Left ventricle myocardium superior (tissue), 1 donor: ENCODE measurements at regions not wholly inside any gene's neighbourhood (a gene's known extent, or its start where the extent isn't known, plus 50 kb on each side); places are given as distances from the start of the nearest gene placed in this dataset.

Source experiments
- ATAC-seq: fragments of 200-7000 bp; cut with Tn5 transposase; one replicate; pipeline ENCODE4 v1.9.1; 2020; ENCODE audit warnings: mild to moderate bottlenecking, moderate library complexity
- DNase-seq: peaks from one replicate; pipeline ENCODE4 v3.0.0-alpha.2; 2020
- intact Hi-C: fragments of 100-400 bp; cut with micrococcal nuclease; formaldehyde crosslinking; loops from one replicate; pipeline ENCODE4 v1.11.0; 2022
- donor health status: DM: no; HTN: yes; CAD: no; lungs with severe emphysema.

- no peak for DNase-seq
- no peak for ATAC-seq
- intact Hi-C loops, result no loop called here
These were observed 84.0 kb upstream of the TRIM2 start for GRCh38 chr4:153120235-153120634.

- intact Hi-C loops, result no loop called here
- ATAC-seq, result no peak
These were observed 81.4 kb upstream of the TRIM2 start for GRCh38 chr4:153122855-153123254.

GRCh38 chr4:153126137-153126536 lies 78.1 kb upstream of the TRIM2 start:
- DNase-seq (no peak), ATAC-seq (no peak)
- intact Hi-C loops, result no loop called here

More at GRCh38 chr4:153122855-153123254, 81.4 kb upstream of the TRIM2 start:
- no peak for DNase-seq

DNA sequence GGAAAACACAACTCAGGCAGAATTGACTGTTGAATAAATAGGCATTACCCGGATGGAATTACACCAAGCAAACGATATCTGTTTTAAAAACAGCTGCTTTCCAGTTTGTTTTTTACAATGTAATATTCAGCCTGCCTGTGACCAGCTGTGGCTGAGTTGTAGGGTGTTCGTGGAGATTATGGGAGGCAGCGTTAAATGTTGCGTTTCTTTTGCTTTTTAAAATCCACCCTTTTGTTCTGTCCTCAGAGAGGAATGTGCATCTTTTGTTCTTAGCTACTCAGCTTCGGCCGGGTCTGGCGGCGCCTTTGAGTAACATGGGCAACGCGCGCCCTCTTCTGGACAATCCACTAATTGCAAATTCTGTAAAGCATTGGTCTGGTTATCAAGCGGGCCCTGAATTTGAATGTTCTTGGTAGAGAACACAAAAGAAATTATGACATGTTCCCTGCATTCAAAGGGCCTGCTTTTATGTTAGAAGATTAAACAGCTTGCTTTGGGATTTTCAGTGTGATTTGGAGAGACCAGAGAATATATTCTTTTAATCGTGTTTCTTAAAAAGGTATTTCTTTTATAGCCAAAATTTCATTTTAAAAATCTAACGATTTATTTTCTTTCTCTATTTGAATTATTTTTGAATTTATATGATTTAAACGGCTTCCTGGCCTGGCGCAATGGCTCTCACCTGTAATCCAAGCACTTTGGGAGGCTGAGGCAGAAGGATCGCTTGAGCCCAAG lies 76.3 kb upstream of the TRIM2 start:
- intact Hi-C loops, result loop anchor here (1.0 kb wide), 1 partner anchor 45 kb away; no protein-coding TSS in a partner anchor
- DNase-seq (peak; percentile 80), ATAC-seq (peak; percentile 89)

GRCh38 chr4:153131596-153131995 lies 72.6 kb upstream of the TRIM2 start:
- intact Hi-C loops, result no loop called here
- ATAC-seq (no peak), DNase-seq (no peak)

GRCh38 chr4:153137159-153137558 lies 67.1 kb upstream of the TRIM2 start:
- ATAC-seq, result no peak
- DNase-seq, result no peak
- intact Hi-C loops, result no loop called here

DNA sequence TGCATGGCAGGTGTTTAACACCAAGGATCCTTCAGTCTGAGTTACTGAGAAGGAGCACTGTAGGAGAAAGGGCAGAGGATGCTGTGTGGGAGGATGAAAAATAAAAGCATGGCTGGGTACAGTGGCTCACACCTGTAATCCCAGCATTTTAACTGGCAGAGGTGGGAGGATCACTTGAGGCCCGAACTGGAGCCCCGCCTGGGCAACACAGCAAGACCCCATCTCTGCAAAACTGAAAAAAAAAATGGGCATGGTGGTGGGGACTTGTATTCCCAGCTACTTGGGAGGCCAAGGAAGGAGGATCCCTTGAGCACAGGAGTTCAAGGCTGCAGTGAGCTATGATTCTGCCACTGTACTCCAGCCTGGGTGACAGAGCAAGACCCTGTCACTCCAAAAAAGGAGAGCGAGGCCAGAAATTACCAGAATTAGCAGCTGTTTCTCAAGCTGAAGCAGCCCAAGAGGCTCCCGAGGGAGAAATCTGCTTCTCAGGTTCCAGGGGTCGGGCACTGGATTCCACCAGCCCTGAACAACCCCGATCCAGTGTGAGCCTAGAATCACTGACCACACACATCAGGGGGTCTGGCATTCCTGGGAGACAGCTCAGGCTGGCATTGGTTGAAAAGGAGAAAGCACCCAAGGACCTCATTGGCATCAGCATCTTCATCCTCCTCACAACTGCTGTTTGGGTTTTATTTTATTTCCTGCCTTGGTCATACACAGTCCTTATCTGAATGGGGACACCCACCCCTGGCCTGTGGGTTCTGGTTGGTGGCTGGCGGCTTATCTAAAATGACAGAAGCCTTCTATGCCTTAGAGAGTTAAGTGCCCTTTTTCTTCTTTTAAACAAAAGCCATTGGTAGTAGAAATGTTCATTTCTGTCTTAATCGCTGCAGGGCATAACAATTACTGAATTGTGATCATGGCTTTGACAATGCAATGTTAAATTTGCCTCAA lies 66.3 kb upstream of the TRIM2 start:
- intact Hi-C loops, result no loop called here
- DNase-seq, result no peak
- ATAC-seq, result no peak

- intact Hi-C loops, result no loop called here
- DNase-seq (no peak), ATAC-seq (no peak)
These were observed 65.5 kb upstream of the TRIM2 start for GRCh38 chr4:153138736-153139135.

DNA sequence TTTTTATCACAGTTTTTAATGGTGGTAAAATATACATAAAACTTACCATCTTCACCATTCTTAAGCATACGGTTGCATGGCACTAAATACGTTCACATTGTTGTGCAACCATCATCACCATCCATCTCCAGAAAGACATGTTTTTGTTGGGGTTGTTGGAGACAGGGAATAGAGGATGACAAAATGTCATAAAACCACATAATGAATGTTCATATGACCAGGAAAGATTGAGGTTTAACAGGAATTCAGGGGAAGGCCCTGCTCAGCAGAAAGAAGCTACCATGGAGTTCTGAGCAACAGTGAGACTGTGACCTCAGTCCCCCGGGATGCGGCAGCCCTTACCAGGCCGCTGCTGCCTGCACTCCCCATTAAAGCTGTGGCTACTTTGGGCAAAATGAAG lies 63.9 kb upstream of the TRIM2 start:
- intact Hi-C loops, result no loop called here
- DNase-seq (no peak), ATAC-seq (no peak)

DNA sequence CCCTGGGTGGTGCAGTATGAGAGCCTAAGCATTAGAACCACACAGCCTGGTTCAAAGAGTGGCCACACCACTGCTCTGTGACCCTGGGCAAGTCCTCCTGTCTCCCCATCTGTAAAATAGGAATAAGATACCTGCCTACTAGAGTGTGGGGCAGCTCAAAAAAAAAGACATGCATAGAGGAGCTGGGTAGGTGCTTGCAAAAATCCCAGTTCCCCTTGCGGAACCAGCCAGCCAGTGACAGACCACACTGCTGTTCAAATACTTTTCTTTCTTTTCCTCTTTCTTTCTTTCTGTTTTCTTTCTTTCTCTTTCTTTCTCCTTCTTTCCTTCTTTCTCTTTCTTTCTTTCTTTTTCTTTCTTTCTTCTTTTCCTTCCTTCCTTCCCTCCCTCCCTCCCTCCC lies 63.0 kb upstream of the TRIM2 start:
- DNase-seq (no peak), ATAC-seq (no peak)
- intact Hi-C loops, result no loop called here

DNA sequence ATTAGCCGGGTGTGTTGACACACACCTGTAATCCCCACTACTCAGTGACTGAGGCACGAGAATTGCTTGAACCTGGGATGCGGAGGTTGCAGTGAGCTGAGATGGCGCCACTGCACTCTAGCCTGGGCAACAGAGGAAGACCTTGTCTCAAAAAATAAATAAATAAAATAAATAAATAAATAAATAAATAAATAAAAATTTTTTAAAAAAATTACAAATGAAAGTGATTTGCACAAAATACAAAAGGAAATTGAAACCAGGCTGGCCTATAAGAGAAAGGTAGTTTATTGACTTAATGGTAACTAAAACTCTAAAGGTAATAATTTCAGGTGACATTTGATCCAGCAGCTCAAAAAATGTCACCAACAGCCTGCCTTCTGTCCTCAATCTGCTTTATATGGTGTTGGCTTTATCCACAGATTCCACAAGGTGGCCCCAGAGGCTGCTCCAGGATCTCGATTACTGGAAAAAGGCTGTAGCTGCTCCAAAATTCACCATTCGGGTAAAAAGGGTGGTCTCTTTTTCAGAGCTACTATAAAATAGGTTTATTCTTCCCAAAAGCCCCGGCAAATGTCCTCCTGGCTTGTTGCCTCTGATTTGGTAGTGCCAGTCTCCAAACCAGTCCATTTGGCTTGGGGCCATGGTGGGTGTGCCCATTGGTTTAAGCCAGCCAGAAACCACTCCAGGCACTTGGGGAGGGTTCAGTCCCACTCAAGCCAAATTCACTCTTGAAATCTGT lies 61.4 kb upstream of the TRIM2 start:
- intact Hi-C loops, result no loop called here
- DNase-seq, result peak; percentile 78
- peak; percentile 90 for ATAC-seq

GRCh38 chr4:153143527-153144348 lies 60.5 kb upstream of the TRIM2 start:
- intact Hi-C loops, result no loop called here
- peak; percentile 51 for ATAC-seq
- DNase-seq, result no peak

GRCh38 chr4:153146031-153146430 lies 58.2 kb upstream of the TRIM2 start:
- intact Hi-C loops, result loop anchor here (5.0 kb wide), 1 partner anchor 171 kb away; no protein-coding TSS in a partner anchor
- DNase-seq (no peak), ATAC-seq (no peak)

DNA sequence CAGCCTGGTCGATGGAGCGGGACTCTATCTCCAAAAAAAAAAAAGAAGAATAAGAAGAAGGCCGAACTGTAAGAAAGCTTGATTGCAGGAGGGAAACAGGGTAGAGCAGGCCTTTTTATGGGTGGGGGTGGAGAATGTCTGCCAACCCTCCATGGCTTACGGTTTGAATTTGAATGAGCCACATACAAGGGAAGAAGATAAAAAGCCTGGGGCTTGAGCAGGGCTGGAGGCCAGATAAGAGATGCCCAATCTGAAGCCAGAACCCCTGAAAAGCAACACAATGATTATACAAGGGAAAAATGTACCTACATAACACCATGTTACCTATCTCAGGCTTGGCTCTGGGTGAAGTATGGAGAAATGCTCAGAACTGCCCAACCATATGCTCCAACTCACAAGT lies 57.3 kb upstream of the TRIM2 start:
- DNase-seq, result no peak
- ATAC-seq, result no peak
- intact Hi-C loops, result loop anchor here (5.0 kb wide), 1 partner anchor 170 kb away; no protein-coding TSS in a partner anchor

GRCh38 chr4:153148791-153149190 lies 55.5 kb upstream of the TRIM2 start:
- DNase-seq, result no peak
- no peak for ATAC-seq
- intact Hi-C loops, result loop anchor here (5.0 kb wide), 1 partner anchor 169 kb away; no protein-coding TSS in a partner anchor

DNA sequence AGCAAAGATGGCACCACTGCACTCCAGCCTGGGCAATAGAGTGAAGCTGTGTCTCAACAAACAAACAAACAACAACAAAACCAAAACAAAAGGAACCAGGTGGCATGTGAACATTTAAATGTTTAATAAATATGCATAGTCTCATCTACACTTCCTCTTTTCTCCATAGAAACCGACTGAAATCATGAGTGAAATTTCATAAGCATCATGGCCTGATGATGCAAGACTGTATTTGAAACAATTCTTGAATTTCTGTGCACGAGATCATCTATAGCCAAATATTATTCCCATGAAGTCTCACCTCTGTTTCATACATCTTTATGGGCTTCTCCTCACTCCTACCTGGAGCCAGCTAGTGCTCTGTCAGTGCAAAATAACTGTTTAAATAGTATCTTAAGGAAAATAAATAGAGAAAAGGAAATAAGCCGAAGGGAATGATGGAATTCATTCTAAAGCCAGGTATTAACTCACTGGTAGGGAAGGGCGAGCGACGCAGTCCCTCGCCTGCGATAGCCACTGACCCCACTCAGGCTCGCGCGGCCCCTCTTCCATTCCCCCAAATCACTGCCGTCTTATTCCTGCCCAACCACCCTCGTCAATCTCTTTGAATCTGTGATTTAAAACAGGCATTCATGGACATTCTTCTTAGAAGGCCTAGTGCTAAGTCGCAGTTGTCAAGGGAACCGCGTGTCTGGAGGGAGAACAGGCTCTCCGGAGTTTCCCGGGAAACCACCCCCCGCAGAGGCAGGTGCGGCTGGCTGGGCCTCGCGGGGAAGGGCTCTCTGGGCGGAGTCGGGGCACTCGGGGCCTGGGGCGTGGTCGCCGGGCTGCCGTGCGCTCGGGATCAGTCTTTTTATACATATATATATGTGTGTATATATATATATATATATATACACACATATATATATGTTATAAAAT lies 52.4 kb upstream of the TRIM2 start:
- ATAC-seq (no peak), DNase-seq (peak; percentile 32)
- intact Hi-C loops, result no loop called here

DNA sequence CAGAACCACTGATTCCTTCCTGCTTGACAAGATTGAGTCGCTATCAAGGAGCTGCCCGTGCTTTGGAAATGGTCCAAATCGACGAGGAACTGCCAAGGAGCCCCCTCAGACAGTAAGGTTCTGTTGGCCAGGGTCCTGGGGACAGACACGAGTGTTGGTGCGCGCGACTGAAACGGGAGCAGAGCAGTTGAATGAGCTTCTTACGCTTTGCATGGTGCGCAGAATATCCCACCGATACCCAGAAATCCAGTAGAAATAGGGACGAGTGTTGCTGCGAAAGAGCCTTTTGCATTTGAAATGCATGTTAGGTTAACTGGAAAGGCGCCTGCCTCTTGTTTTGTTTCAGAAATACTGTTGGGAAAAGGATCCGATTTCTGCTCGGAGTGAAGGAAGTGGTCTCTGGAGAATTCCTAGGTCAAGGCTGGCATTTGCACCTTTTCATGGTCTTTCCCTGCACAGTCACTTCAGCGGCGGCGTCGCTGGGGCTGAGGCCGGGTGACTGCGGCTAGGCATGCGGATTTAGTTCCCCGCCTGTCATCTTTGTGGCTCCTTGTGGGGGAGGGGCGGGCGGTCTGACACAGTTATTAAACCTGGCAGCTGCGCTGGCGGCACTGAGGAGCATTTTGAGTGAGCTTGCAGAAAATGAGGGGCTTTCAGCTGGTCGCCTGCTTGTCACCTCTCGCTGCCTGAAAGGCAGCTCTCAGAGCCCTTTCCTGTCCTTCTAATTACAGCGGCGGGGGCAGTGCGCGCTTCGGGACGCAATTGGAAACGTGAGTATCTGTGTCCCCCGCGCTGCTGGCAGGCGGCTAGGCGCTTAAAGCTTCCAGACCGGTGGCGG lies 51.5 kb upstream of the TRIM2 start:
- intact Hi-C loops, result no loop called here
- ATAC-seq, result peak; percentile 59
- peak; percentile 56 for DNase-seq
